Spleen (tissue), 7 donors: ENCODE measurements at regions not wholly inside any gene's neighbourhood (a gene's known extent, or its start where the extent isn't known, plus 50 kb on each side); places are given as distances from the start of the nearest gene placed in this dataset.

Experiments used
- CTCF ChIP-seq, 11 experiments: fragments of 200-600 bp in 7 of 11; fragments of 450-650 bp in 4 of 11; sonication (generic) in 4 of 11; IDR thresholded peaks in 8 of 11; conservative IDR thresholded peaks in 3 of 11; 1 replicate in 7 of 11; 2 replicates in 4 of 11; pipeline versions ENCODE4 v1.4.0 to v1.8.0; 2016 to 2021; ENCODE audit warnings: antibody characterized with exemption in 11 of 11, inconsistent platforms in 4 of 11, mild to moderate bottlenecking in 1 of 11
- POLR2A ChIP-seq, 3 donors: fragments of 450-650 bp; IDR thresholded peaks; one replicate each; pipeline ENCODE4 v1.5.1; 2017; ENCODE audit warnings: antibody characterized with exemption in 3 of 3, mild to moderate bottlenecking in 1 of 3
- POLR2AphosphoS5 ChIP-seq, 3 donors: sonication (generic); formaldehyde crosslinking; IDR thresholded peaks; one replicate each; pipeline ENCODE4 v1.5.1; 2017; ENCODE audit warnings: antibody characterized with exemption in 3 of 3
- donor health status: DM: no; HTN: no; CAD: no; lungs with moderate emphysema.
- donor health status: DM: no; HTN: no; CAD: no.
- donor health status: DM: no; HTN: no; CAD: no.

GRCh38 chr2:83388804-83389203, 1070.3 kb downstream of the SUCLG1 start:
- no peak for TF ChIP-seq CTCF (IDR thresholded peaks at IDR 0.05 in 8 of 11, conservative IDR thresholded peaks at IDR 0.05 in 3 of 11)
- no peak for TF ChIP-seq POLR2A (IDR thresholded peaks at IDR 0.05)
- no peak for TF ChIP-seq POLR2AphosphoS5 (IDR thresholded peaks at IDR 0.05)
